Endodermal cell (in vitro differentiated cells): ENCODE measurements at regions not wholly inside any gene's neighbourhood (a gene's known extent, or its start where the extent isn't known, plus 50 kb on each side); places are given as distances from the start of the nearest gene placed in this dataset.

Source experiments
- DNase-seq: peaks from one replicate; pipeline ENCODE4 v3.0.0-alpha.2; 2017
- H3K27ac ChIP-seq: 2 replicates; pipeline ENCODE4 v1.5.1; 2013; ENCODE audit warnings: mild to moderate bottlenecking, low read depth, low read length, moderate library complexity
- H3K27me3 ChIP-seq: 2 replicates; pipeline ENCODE4 v1.6.1; 2013; ENCODE audit warnings: mild to moderate bottlenecking, low read length, moderate library complexity; ENCODE audit not compliant: insufficient read depth, control insufficient read depth, poor library complexity, severe bottlenecking
- H3K36me3 ChIP-seq: 2 replicates; pipeline ENCODE4 v1.7.0; 2013; ENCODE audit warnings: mild to moderate bottlenecking, low read length, moderate library complexity; ENCODE audit not compliant: control insufficient read depth, insufficient read depth
- H3K4me1 ChIP-seq: one replicate; pipeline ENCODE4 v1.7.0; 2013; ENCODE audit warnings: low read length; ENCODE audit not compliant: control insufficient read depth, insufficient read depth
- H3K4me3 ChIP-seq: 2 replicates; pipeline ENCODE4 v1.5.1; 2013; ENCODE audit warnings: mild to moderate bottlenecking, low read length, moderate library complexity
- H3K9ac ChIP-seq: 2 replicates; pipeline ENCODE4 v1.6.1; 2013; ENCODE audit warnings: mild to moderate bottlenecking, low read length, moderate library complexity; ENCODE audit not compliant: poor library complexity, severe bottlenecking; ENCODE audit errors: extremely low read depth
- H3K9me3 ChIP-seq: 2 replicates; pipeline ENCODE4 v1.6.1; 2013; ENCODE audit warnings: mild to moderate bottlenecking, low read length, moderate library complexity; ENCODE audit not compliant: control insufficient read depth
- H3K27ac Mint-ChIP-seq: 2 replicates; pipeline ENCODE4 v1.8.0; 2020; ENCODE audit warnings: mixed read lengths
- H3K27me3 Mint-ChIP-seq: 2 replicates; pipeline ENCODE4 v1.8.0; 2021; ENCODE audit warnings: mild to moderate bottlenecking, mixed read lengths; ENCODE audit not compliant: insufficient read depth
- H3K36me3 Mint-ChIP-seq: 2 replicates; pipeline ENCODE4 v1.8.0; 2020; ENCODE audit warnings: low read depth, mixed read lengths
- H3K4me1 Mint-ChIP-seq: 2 replicates; pipeline ENCODE4 v1.8.0; 2020; ENCODE audit warnings: mixed read lengths
- H3K4me3 Mint-ChIP-seq: 2 replicates; pipeline ENCODE4 v1.8.0; 2020; ENCODE audit warnings: mild to moderate bottlenecking, moderate library complexity, mixed read lengths
- H3K9me3 Mint-ChIP-seq: 2 replicates; pipeline ENCODE4 v1.8.0; 2020; ENCODE audit warnings: mild to moderate bottlenecking, mixed read lengths
- CTCF ChIP-seq: fragments of 200-600 bp; sonication (generic); conservative IDR thresholded peaks from 2 replicates; pipeline ENCODE4 v1.5.0; 2021; ENCODE audit warnings: antibody characterized with exemption, mild to moderate bottlenecking
- WGBS, 2 experiments: methylation state at CpG; one replicate each; pipeline versions ENCODE4 v1.1.5 to v1.1.7; 2013; ENCODE audit warnings: missing lambda C conversion rate in 2 of 2, mixed read lengths in 1 of 2; ENCODE audit not compliant: insufficient coverage in 1 of 2, insufficient read length in 1 of 2; 5-methylcytosine and 5-hydroxymethylcytosine counted together

- no peak for TF ChIP-seq CTCF
- no peaks in the 10 kb centered on the region for H3K9me3 Mint-ChIP-seq
- DNase-seq: no peak
- no peak overlapping the region for H3K27ac ChIP-seq
- WGBS, 2 experiments: 83% methylated on average over 1 of the region's 1 CpG; no CpG with 5 or more reads in 1 of the 2 experiments
- no peaks in the 10 kb centered on the region for H3K27me3 Mint-ChIP-seq
- no peak overlapping the region for H3K27ac Mint-ChIP-seq
- H3K4me1 Mint-ChIP-seq: no peaks in the 10 kb centered on the region
- H3K36me3 ChIP-seq: no peaks in the 10 kb centered on the region
- no peak overlapping the region for H3K4me3 ChIP-seq
- H3K9ac ChIP-seq: no peak overlapping the region
- no peaks in the 10 kb centered on the region for H3K9me3 ChIP-seq
- H3K27me3 ChIP-seq: no peaks in the 10 kb centered on the region
- H3K36me3 Mint-ChIP-seq: no peaks in the 10 kb centered on the region
- H3K4me3 Mint-ChIP-seq: no peak overlapping the region
- no peaks in the 10 kb centered on the region for H3K4me1 ChIP-seq
Observed at GRCh38 chr13:85685436-85685835, 113.8 kb downstream of the SLITRK6 start.

- H3K4me1 ChIP-seq: no peaks in the 10 kb centered on the region
- no peak overlapping the region for H3K9ac ChIP-seq
- Mint-ChIP-seq H3K27me3 (no peaks in the 10 kb centered on the region), H3K4me1 (peaks cover 2% of the 10 kb centered on the region), H3K9me3 (peaks cover 25% of the 10 kb centered on the region), H3K4me3 (no peak overlapping the region), H3K27ac (no peak overlapping the region), H3K36me3 (peaks cover 10% of the 10 kb centered on the region)
- H3K4me3 ChIP-seq: no peak overlapping the region
- 81 to 92% methylated on average over 5 to 8 of the region's 8 CpGs for WGBS, 2 experiments
- H3K36me3 ChIP-seq: no peaks in the 10 kb centered on the region
- no peak for DNase-seq
- peaks cover 17% of the 10 kb centered on the region for H3K9me3 ChIP-seq
- no peak overlapping the region for H3K27ac ChIP-seq
- H3K27me3 ChIP-seq: no peaks in the 10 kb centered on the region
- no peak for TF ChIP-seq CTCF
Observed at GRCh38 chr13:85675151-85675907, 123.9 kb downstream of the SLITRK6 start.

- Histone ChIP-seq H3K27me3 (no peaks in the 10 kb centered on the region), H3K9me3 (peaks cover 14% of the 10 kb centered on the region), H3K9ac (no peak overlapping the region), H3K36me3 (no peaks in the 10 kb centered on the region), H3K4me1 (no peaks in the 10 kb centered on the region), H3K27ac (no peak overlapping the region), H3K4me3 (no peak overlapping the region)
- Mint-ChIP-seq H3K27me3 (no peaks in the 10 kb centered on the region), H3K27ac (no peak overlapping the region), H3K9me3 (peaks cover 18% of the 10 kb centered on the region), H3K4me3 (no peak overlapping the region), H3K4me1 (peaks cover 4% of the 10 kb centered on the region), H3K36me3 (peaks cover 6% of the 10 kb centered on the region)
- TF ChIP-seq CTCF: no peak
- 89 to 100% methylated on average over 3 of the region's 3 CpGs for WGBS, 2 experiments
- no peak for DNase-seq
Observed at GRCh38 chr13:85671336-85671735, 127.9 kb downstream of the SLITRK6 start.
